A549 (cell line): ENCODE measurements at regions not wholly inside any gene's neighbourhood (a gene's known extent, or its start where the extent isn't known, plus 50 kb on each side); places are given as distances from the start of the nearest gene placed in this dataset.

Source experiments
- ATAC-seq, 2 experiments: fragments of 200-7000 bp in 1 of 2; fragments of >200 bp in 1 of 2; cut with Nextera tagmentation in 1 of 2; cut with Tn5 transposase in 1 of 2; 3 replicates each; pipeline versions ENCODE4 v1.8.0 to v1.9.1; 2018 to 2020; ENCODE audit warnings: mild to moderate bottlenecking in 1 of 2, moderate library complexity in 1 of 2
- CTCF ChIA-PET: fragments of 300-600 bp; sonication (Branson Sonifier 250); formaldehyde crosslinking; extraction: SDS; loops from one replicate; lab custom pipeline; 2021; ENCODE audit warnings: antibody characterized with exemption, inconsistent platforms; lab: Yijun Ruan, JAX
- POLR2A ChIA-PET: fragments of 350-600 bp; formaldehyde crosslinking; extraction: SDS; loops from one replicate; lab custom pipeline; 2021; ENCODE audit warnings: antibody characterized with exemption, inconsistent platforms; lab: Yijun Ruan, JAX
- DNase-seq, 2 experiments: peaks; one replicate each; pipeline versions ENCODE4 v3.0.0 to v3.0.0-alpha.2; 2011 to 2016; ENCODE audit warnings: low read depth in 1 of 2, low spot score in 1 of 2
- FAIRE-seq: peaks from 2 replicates; lab custom pipeline; 2011; peaks lifted over from hg19 to GRCh38; lab: Jason Lieb, UNC
- H3K27ac ChIP-seq, 2 experiments: fragments of >200 bp; sonication (Bioruptor Twin); formaldehyde crosslinking; 3 replicates each; pipeline ENCODE4 v1.5.1; 2016 to 2017
- H3K4me1 ChIP-seq: fragments of >200 bp; sonication (Bioruptor Twin); formaldehyde crosslinking; 3 replicates; pipeline ENCODE4 v1.6.1; 2016
- H3K4me2 ChIP-seq: fragments of >200 bp; sonication (Bioruptor Twin); formaldehyde crosslinking; 3 replicates; pipeline ENCODE4 v1.6.1; 2016
- H3K4me3 ChIP-seq: fragments of >200 bp; sonication (Bioruptor Twin); formaldehyde crosslinking; 3 replicates; pipeline ENCODE4 v1.5.1; 2016
- H3K9me3 ChIP-seq: fragments of >200 bp; sonication (Bioruptor Twin); formaldehyde crosslinking; 3 replicates; pipeline ENCODE4 v1.6.1; 2016
- CBX2 ChIP-seq: fragments of 200-600 bp; sonication (generic); IDR thresholded peaks from 2 replicates; pipeline ENCODE4 v1.6.1; 2016; ENCODE audit warnings: low read depth, mild to moderate bottlenecking, borderline replicate concordance
- CBX8 ChIP-seq: fragments of 200-600 bp; sonication (generic); IDR thresholded peaks from 2 replicates; pipeline ENCODE4 v1.6.1; 2016
- CTCF ChIP-seq: fragments of >200 bp; sonication (Bioruptor Twin); formaldehyde crosslinking; IDR thresholded peaks from 3 replicates; pipeline ENCODE4 v1.5.1; 2016
- EHF ChIP-seq: fragments of 250-450 bp; sonication (Bioruptor Pico); IDR thresholded peaks from 2 replicates; pipeline ENCODE4 v1.5.0; 2020; ENCODE audit warnings: mild to moderate bottlenecking
- EHMT2 ChIP-seq: fragments of 200-600 bp; sonication (generic); IDR thresholded peaks from 2 replicates; pipeline ENCODE4 v1.6.1; 2016; ENCODE audit warnings: antibody characterized with exemption, low read depth, mild to moderate bottlenecking, moderate library complexity
- FOXS1 ChIP-seq: fragments of 250-450 bp; sonication (Bioruptor Pico); IDR thresholded peaks from 2 replicates; pipeline ENCODE4 v1.5.0; 2020; ENCODE audit warnings: mild to moderate bottlenecking, moderate library complexity
- GATA3 ChIP-seq: IDR thresholded peaks from 2 replicates; pipeline ENCODE4 v1.6.1; 2012; ENCODE audit warnings: borderline replicate concordance
- HEYL ChIP-seq: fragments of 250-450 bp; sonication (Bioruptor Pico); IDR thresholded peaks from 2 replicates; pipeline ENCODE4 v1.8.0; 2021; ENCODE audit warnings: mild to moderate bottlenecking, moderate library complexity
- HOXA7 ChIP-seq: fragments of 250-450 bp; sonication (Bioruptor Pico); IDR thresholded peaks from 2 replicates; pipeline ENCODE4 v1.5.0; 2020; ENCODE audit warnings: mild to moderate bottlenecking, moderate library complexity
- HOXB5 ChIP-seq: fragments of 250-450 bp; sonication (Bioruptor Pico); IDR thresholded peaks from 2 replicates; pipeline ENCODE4 v1.5.0; 2020; ENCODE audit warnings: mild to moderate bottlenecking, moderate library complexity
- KDM5A ChIP-seq: fragments of 200-600 bp; sonication (generic); IDR thresholded peaks from 2 replicates; pipeline ENCODE4 v1.6.1; 2016; ENCODE audit warnings: antibody characterized with exemption, mild to moderate bottlenecking
- NFE2L2 ChIP-seq: fragments of 150-350 bp; conservative IDR thresholded peaks from 2 replicates; pipeline ENCODE4 v1.6.1; 2014; ENCODE audit warnings: low read length
- NPAS2 ChIP-seq: fragments of 250-450 bp; sonication (Bioruptor Pico); IDR thresholded peaks from 2 replicates; pipeline ENCODE4 v1.8.0; 2022; ENCODE audit warnings: mild to moderate bottlenecking, moderate library complexity, borderline replicate concordance
- RAD21 ChIP-seq, 2 experiments: fragments of >200 bp in 1 of 2; sonication (Bioruptor Twin) in 1 of 2; formaldehyde crosslinking in 1 of 2; IDR thresholded peaks in 1 of 2; conservative IDR thresholded peaks in 1 of 2; 2 replicates in 1 of 2; 3 replicates in 1 of 2; pipeline ENCODE4 v1.6.1; 2012 to 2018; ENCODE audit warnings: inconsistent platforms in 1 of 2
- RFX5 ChIP-seq: fragments of 450-650 bp; IDR thresholded peaks from 2 replicates; pipeline ENCODE4 v1.7.1; 2014; ENCODE audit warnings: antibody characterized with exemption, mild to moderate bottlenecking, moderate library complexity
- RNF2 ChIP-seq: fragments of 200-600 bp; sonication (generic); IDR thresholded peaks from 2 replicates; pipeline ENCODE4 v1.6.1; 2016; ENCODE audit warnings: low read depth, mild to moderate bottlenecking, antibody characterized with exemption, moderate library complexity, borderline replicate concordance
- SMC3 ChIP-seq: fragments of >200 bp; sonication (Bioruptor Twin); formaldehyde crosslinking; IDR thresholded peaks from 3 replicates; pipeline ENCODE4 v1.6.1; 2018; ENCODE audit warnings: inconsistent platforms
- whole genome bisulfite sequencing: methylation state at CpG from one replicate; pipeline ENCODE4 v1.1.6; 2017; ENCODE audit errors: missing lambda C conversion rate; 5-methylcytosine and 5-hydroxymethylcytosine counted together
- TF ChIP-seq, protein P1 (sequence below): fragments of 250-450 bp; sonication (Bioruptor Pico); IDR thresholded peaks from 2 replicates; pipeline ENCODE4 v1.5.0; 2020; ENCODE audit warnings: low read depth, mild to moderate bottlenecking, moderate library complexity

DNA sequence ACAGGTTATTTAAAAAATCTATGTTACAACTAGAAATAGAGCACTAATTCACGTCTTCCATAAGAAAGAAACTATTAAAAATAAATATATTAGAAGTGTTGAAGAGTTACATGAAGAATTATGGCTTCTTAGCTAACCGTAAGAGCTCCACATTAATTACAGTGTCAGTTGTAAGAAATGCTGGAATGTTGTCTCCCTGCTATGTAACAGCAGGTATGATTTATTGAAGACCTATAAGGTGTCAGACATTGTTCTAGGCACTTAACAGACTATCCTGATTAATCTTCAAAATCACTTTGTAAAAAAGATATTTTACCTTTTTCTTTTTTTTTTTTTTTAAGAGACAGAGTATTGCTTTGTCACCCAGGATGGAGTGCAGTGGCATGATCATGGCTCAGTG, 75.8 kb upstream of the NEBL start:
- TF ChIP-seq NFE2L2 (no peak), RFX5 (no peak), CTCF (no peak), EHMT2 (no peak), CBX2 (no peak), RAD21 (conservative IDR thresholded peaks at IDR 0.05 in 1 of 2, IDR thresholded peaks at IDR 0.05 in 1 of 2) (no peak), GATA3 (no peak), EHF (CRISPR knock-in tag) (no peak), SMC3 (no peak), KDM5A (no peak), HEYL (CRISPR knock-in tag) (no peak), FOXS1 (CRISPR knock-in tag) (no peak), HOXA7 (CRISPR knock-in tag) (no peak)
- TF ChIP-seq, protein P1, sequence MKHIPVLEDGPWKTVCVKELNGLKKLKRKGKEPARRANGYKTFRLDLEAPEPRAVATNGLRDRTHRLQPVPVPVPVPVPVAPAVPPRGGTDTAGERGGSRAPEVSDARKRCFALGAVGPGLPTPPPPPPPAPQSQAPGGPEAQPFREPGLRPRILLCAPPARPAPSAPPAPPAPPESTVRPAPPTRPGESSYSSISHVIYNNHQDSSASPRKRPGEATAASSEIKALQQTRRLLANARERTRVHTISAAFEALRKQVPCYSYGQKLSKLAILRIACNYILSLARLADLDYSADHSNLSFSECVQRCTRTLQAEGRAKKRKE: no peak
- H3K27ac ChIP-seq: no peak overlapping the region
- H3K4me2 ChIP-seq: no peak overlapping the region
- DNase-seq (no peak), FAIRE-seq (no peak), ATAC-seq (no peak)
- no peaks in the 10 kb centered on the region for H3K4me1 ChIP-seq
- no peak overlapping the region for H3K4me3 ChIP-seq
- H3K9me3 ChIP-seq: no peaks in the 10 kb centered on the region
- ChIA-PET POLR2A (no interaction called here), CTCF (no interaction called here)
- 73% methylated on average over 2 of the region's 2 CpGs for WGBS

GRCh38 chr10:20971901-20972300, 74.8 kb upstream of the NEBL start:
- FAIRE-seq (no peak), ATAC-seq (no peak), DNase-seq (no peak)
- Histone ChIP-seq H3K4me1 (no peaks in the 10 kb centered on the region), H3K4me3 (no peak overlapping the region), H3K27ac (no peak overlapping the region), H3K4me2 (no peak overlapping the region), H3K9me3 (no peaks in the 10 kb centered on the region)
- POLR2A ChIA-PET: no interaction called here
- WGBS: 87% methylated on average over 3 of the region's 3 CpGs
- CTCF ChIA-PET: no interaction called here
- TF ChIP-seq HOXB5 (CRISPR knock-in tag): no peak
- TF ChIP-seq NPAS2 (CRISPR knock-in tag): no peak
- no peak for TF ChIP-seq NFE2L2

- TF ChIP-seq HOXB5 (CRISPR knock-in tag): no peak
- POLR2A ChIA-PET: no interaction called here
These were observed 73.6 kb upstream of the NEBL start for GRCh38 chr10:20970708-20971107.

DNA sequence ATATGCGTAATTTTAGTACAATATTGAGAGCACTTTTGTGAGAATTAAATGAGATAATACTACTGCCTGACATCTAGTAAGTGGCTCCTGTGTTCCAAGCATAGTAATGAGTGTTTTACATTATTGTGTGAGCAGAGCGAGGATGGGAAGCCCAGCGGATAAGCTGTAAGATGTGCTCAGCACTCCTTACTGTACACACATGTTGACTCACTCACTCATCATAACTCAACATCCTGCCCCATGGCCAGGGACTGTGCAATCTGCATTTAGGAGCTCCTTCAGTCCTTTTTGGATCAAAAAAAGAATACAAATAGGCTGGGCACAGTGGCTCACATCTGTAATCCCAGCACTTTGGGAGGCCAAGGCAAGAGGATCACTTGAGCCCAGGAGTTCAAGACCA, 72.9 kb upstream of the NEBL start:
- POLR2A ChIA-PET: no interaction called here
- no peak overlapping the region for H3K27ac ChIP-seq
- 94% methylated on average over 3 of the region's 3 CpGs for WGBS

More at GRCh38 chr10:20970708-20971107, 73.6 kb upstream of the NEBL start:
- no peaks in the 10 kb centered on the region for H3K4me1 ChIP-seq
- FAIRE-seq (no peak), DNase-seq (no peak), ATAC-seq (no peak)
- H3K4me2 ChIP-seq: no peak overlapping the region
- H3K4me3 ChIP-seq: no peak overlapping the region
- no peak overlapping the region for H3K27ac ChIP-seq
- CTCF ChIA-PET: interaction anchor here (1.5 kb wide), 1 partner anchor 17 kb away, joined by 4 read pairs; no protein-coding TSS in a partner anchor
- H3K9me3 ChIP-seq: no peaks in the 10 kb centered on the region
- 78% methylated on average over 4 of the region's 4 CpGs for WGBS

More for the DNA sequence above, 72.9 kb upstream of the NEBL start:
- Histone ChIP-seq H3K9me3 (no peaks in the 10 kb centered on the region), H3K4me1 (no peaks in the 10 kb centered on the region), H3K4me3 (no peak overlapping the region), H3K4me2 (no peak overlapping the region)
- TF ChIP-seq FOXS1 (CRISPR knock-in tag): no peak
- no peak for TF ChIP-seq RNF2
- TF ChIP-seq CBX8: no peak
- ATAC-seq: no peak
- no peak for FAIRE-seq
- no peak for DNase-seq
- CTCF ChIA-PET: interaction anchor here (1.5 kb wide), 1 partner anchor 16 kb away, joined by 4 read pairs; no protein-coding TSS in a partner anchor
